ENCODE measurements at regions not wholly inside any gene's neighbourhood (a gene's known extent, or its start where the extent isn't known, plus 50 kb on each side); places are given as distances from the start of the nearest gene placed in this dataset.
"Not testable (repeated sequence)": the region's sequence is repeated elsewhere in the genome, so short reads cannot be mapped to it uniquely, and the experiment has no call there.

DNA sequence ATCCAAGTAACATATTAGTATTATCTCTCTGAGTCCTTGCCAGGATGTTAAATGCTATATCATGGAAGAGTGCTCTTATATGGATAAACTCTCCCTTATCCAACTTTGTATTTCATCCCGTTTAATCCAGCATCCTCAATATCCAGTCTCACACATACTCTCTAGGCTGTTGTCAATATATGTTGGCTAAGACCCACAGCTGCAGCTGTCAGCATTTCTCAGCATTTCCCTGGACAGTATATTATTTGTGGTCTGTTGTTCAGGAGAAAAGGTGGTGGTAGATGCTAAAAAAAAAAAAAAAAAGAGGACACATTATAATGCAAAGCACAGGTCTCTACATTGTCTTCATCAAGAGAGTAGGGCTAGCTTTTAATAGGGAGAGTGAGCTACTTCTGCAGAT is 1368.0 kb upstream of the ZEB2 start:
- ATAC-seq, result no peak
- no peak for TF ChIP-seq ZC3H10 (CRISPR knock-in tag; IDR thresholded peaks at IDR 0.05)
- TF ChIP-seq, protein P1, sequence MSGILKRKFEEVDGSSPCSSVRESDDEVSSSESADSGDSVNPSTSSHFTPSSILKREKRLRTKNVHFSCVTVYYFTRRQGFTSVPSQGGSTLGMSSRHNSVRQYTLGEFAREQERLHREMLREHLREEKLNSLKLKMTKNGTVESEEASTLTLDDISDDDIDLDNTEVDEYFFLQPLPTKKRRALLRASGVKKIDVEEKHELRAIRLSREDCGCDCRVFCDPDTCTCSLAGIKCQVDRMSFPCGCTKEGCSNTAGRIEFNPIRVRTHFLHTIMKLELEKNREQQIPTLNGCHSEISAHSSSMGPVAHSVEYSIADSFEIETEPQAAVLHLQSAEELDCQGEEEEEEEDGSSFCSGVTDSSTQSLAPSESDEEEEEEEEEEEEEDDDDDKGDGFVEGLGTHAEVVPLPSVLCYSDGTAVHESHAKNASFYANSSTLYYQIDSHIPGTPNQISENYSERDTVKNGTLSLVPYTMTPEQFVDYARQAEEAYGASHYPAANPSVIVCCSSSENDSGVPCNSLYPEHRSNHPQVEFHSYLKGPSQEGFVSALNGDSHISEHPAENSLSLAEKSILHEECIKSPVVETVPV (CRISPR knock-in tag; IDR thresholded peaks at IDR 0.05), result no peak
- no peak for TF ChIP-seq TCF4 (CRISPR knock-in tag; IDR thresholded peaks at IDR 0.05; ENCODE audit: borderline replicate concordance)
- no peak for TF ChIP-seq ISL1 (CRISPR knock-in tag; IDR thresholded peaks at IDR 0.05)
- TF ChIP-seq ZFP30 (CRISPR knock-in tag; IDR thresholded peaks at IDR 0.05), result no peak

DNA sequence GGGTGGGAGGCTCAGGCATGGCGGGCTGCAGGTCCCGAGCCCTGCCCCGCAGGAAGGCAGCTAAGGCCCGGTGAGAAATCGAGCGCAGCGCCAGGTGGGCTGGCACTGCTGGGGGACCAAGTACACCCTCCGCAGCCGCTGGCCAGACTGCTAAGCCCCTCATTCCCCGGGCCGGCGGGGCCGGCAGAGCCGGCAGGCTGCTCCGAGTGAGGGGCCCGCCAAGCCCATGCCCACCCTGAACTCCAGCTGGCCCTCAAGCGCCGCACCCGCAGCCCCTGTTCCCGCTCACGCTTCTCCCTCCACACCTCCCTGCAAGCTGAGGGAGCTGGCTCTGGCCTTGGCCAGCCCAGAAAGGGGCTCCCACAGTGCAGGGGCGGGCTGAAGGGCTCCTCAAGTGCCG is 1361.1 kb upstream of the ZEB2 start:
- ATAC-seq, result not testable (repeated sequence)

DNA sequence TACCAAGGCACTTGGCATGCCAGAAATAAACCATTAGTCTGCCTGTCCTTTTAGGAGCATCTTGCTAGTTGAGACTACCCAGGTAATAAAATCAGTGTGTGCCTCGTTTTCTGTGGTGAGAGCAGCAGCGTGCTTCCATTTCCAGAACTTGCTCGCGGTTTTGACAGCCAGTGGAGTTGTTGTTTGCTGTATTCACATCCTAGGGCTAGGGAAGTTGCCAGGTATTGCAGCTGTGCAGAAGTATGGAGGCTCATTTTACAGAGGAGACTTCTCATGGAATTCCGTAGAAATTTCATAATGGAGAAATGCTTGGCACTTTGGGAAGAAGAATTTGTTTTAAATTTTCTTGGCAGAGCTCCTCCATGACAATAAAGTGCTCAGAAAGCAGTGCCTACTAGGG is 1355.1 kb upstream of the ZEB2 start:
- ATAC-seq, result peak; percentile 40; the same call in 2 of the 3 replicates

DNA sequence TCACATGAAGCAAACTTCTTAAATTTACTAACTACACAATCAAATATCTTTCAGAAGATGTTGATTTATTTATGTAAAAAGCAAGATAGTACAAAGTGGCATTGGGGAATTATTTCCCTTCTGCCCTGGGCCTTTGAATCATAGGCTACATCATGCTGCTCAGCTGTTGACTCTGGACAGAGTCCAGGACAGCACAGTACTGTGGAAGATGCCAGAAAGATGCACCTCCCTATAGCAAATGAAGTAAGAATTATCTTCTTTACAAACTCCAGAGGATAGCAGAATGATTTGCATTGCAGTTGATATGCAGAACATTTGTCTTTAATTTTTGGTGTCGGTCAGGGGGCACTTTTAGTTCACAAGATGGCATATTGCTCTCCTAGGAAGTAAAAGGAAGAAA is 1354.5 kb upstream of the ZEB2 start:
- TF ChIP-seq ZNF70 (CRISPR knock-in tag; IDR thresholded peaks at IDR 0.05) (no peak), GLIS3 (CRISPR knock-in tag; IDR thresholded peaks at IDR 0.05) (no peak), ISL1 (CRISPR knock-in tag; IDR thresholded peaks at IDR 0.05) (peak; percentile 63)
- peak; percentile 96 for ATAC-seq

More for the DNA sequence above, 1355.1 kb upstream of the ZEB2 start:
- TF ChIP-seq ISL1 (CRISPR knock-in tag; IDR thresholded peaks at IDR 0.05) (no peak), ZFP3 (CRISPR knock-in tag; IDR thresholded peaks at IDR 0.05) (no peak), SNAI2 (CRISPR knock-in tag; IDR thresholded peaks at IDR 0.05) (no peak), ZNF70 (CRISPR knock-in tag; IDR thresholded peaks at IDR 0.05) (no peak), GLIS3 (CRISPR knock-in tag; IDR thresholded peaks at IDR 0.05) (no peak)
- TF ChIP-seq, protein P2, sequence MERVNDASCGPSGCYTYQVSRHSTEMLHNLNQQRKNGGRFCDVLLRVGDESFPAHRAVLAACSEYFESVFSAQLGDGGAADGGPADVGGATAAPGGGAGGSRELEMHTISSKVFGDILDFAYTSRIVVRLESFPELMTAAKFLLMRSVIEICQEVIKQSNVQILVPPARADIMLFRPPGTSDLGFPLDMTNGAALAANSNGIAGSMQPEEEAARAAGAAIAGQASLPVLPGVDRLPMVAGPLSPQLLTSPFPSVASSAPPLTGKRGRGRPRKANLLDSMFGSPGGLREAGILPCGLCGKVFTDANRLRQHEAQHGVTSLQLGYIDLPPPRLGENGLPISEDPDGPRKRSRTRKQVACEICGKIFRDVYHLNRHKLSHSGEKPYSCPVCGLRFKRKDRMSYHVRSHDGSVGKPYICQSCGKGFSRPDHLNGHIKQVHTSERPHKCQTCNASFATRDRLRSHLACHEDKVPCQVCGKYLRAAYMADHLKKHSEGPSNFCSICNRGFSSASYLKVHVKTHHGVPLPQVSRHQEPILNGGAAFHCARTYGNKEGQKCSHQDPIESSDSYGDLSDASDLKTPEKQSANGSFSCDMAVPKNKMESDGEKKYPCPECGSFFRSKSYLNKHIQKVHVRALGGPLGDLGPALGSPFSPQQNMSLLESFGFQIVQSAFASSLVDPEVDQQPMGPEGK (CRISPR knock-in tag; IDR thresholded peaks at IDR 0.05; ENCODE audit: borderline replicate concordance), result no peak
- TF ChIP-seq, protein P3, sequence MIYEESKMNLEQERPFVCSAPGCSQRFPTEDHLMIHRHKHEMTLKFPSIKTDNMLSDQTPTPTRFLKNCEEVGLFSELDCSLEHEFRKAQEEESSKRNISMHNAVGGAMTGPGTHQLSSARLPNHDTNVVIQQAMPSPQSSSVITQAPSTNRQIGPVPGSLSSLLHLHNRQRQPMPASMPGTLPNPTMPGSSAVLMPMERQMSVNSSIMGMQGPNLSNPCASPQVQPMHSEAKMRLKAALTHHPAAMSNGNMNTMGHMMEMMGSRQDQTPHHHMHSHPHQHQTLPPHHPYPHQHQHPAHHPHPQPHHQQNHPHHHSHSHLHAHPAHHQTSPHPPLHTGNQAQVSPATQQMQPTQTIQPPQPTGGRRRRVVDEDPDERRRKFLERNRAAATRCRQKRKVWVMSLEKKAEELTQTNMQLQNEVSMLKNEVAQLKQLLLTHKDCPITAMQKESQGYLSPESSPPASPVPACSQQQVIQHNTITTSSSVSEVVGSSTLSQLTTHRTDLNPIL (CRISPR knock-in tag; IDR thresholded peaks at IDR 0.05; ENCODE audit: low read depth), result no peak
- TF ChIP-seq, protein P1 (CRISPR knock-in tag; IDR thresholded peaks at IDR 0.05), result no peak

DNA sequence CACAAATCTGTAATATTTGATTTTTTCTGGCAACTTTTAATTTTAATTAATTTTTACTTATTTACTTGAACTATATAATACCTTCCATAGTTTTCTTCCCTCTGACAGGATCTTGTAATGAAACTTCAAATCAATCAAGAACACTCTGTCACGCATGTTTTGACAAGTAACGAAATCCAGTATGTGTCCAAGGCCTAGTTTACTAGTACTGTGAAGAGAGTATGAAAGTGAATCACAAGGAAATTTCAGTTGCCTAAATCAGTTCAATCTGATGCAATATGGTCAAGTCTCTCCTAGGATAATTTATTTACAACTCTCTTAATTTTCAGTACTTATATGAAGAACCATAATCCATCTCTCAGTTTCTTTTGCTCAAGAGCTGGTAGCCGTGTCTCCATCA is 1344.6 kb upstream of the ZEB2 start:
- ATAC-seq, result no peak
- TF ChIP-seq TCF4 (CRISPR knock-in tag; IDR thresholded peaks at IDR 0.05; ENCODE audit: borderline replicate concordance) (no peak), SNAI2 (CRISPR knock-in tag; IDR thresholded peaks at IDR 0.05) (no peak), GLIS3 (CRISPR knock-in tag; IDR thresholded peaks at IDR 0.05) (no peak), ZNF8 (CRISPR knock-in tag; IDR thresholded peaks at IDR 0.05) (no peak), PPARA (CRISPR knock-in tag; IDR thresholded peaks at IDR 0.05; ENCODE audit: borderline replicate concordance) (no peak), ARNTL (CRISPR knock-in tag; IDR thresholded peaks at IDR 0.05; ENCODE audit: borderline replicate concordance, low read depth) (no peak), ZC3H10 (CRISPR knock-in tag; IDR thresholded peaks at IDR 0.05) (no peak)
- TF ChIP-seq, protein P4, sequence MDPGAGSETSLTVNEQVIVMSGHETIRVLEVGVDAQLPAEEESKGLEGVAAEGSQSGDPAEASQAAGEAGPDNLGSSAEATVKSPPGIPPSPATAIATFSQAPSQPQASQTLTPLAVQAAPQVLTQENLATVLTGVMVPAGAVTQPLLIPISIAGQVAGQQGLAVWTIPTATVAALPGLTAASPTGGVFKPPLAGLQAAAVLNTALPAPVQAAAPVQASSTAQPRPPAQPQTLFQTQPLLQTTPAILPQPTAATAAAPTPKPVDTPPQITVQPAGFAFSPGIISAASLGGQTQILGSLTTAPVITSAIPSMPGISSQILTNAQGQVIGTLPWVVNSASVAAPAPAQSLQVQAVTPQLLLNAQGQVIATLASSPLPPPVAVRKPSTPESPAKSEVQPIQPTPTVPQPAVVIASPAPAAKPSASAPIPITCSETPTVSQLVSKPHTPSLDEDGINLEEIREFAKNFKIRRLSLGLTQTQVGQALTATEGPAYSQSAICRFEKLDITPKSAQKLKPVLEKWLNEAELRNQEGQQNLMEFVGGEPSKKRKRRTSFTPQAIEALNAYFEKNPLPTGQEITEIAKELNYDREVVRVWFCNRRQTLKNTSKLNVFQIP (CRISPR knock-in tag; IDR thresholded peaks at IDR 0.05; ENCODE audit: borderline replicate concordance, low read depth), result no peak
- TF ChIP-seq, protein P3 (CRISPR knock-in tag; IDR thresholded peaks at IDR 0.05; ENCODE audit: low read depth), result no peak
- TF ChIP-seq, protein P1 (CRISPR knock-in tag; IDR thresholded peaks at IDR 0.05), result no peak
